ENCODE measurements at regions not wholly inside any gene's neighbourhood (a gene's known extent, or its start where the extent isn't known, plus 50 kb on each side); places are given as distances from the start of the nearest gene placed in this dataset.
"Not testable (repeated sequence)": the region's sequence is repeated elsewhere in the genome, so short reads cannot be mapped to it uniquely, and the experiment has no call there.

DNA sequence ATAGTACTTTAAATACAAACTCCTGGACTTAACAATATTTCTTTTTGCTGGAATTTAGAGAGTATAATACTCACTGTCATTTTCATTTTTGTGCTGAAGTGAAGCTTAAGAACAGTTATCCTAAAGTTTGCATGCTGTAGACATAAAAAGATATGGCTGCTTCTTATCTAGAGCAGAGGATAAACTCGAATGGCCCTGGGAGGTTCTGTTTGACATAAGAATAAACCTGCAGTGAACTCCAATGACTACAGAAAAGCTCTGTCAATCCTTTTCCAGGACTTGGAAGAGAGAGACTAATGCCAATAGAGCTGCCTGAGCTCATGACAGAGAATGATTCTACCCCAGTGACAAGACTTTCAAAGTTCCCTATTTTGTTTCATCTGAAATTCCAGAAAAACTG lies 1017.8 kb upstream of the MIR17HG start:
- H3K9me3 ChIP-seq (ENCODE audit: control insufficient read depth, low read length, poor library complexity, severe bottlenecking) = no peaks in the 10 kb centered on the region
- DNase-seq (no peak), ATAC-seq (no peak)
- H3K4me3 Mint-ChIP-seq = no peak overlapping the region
- no peaks in the 10 kb centered on the region for H3K27me3 Mint-ChIP-seq
- H3K36me3 Mint-ChIP-seq (ENCODE audit: low read depth) = no peaks in the 10 kb centered on the region
- no peak overlapping the region for H3K27ac Mint-ChIP-seq
- H3K4me1 Mint-ChIP-seq = no peaks in the 10 kb centered on the region

DNA sequence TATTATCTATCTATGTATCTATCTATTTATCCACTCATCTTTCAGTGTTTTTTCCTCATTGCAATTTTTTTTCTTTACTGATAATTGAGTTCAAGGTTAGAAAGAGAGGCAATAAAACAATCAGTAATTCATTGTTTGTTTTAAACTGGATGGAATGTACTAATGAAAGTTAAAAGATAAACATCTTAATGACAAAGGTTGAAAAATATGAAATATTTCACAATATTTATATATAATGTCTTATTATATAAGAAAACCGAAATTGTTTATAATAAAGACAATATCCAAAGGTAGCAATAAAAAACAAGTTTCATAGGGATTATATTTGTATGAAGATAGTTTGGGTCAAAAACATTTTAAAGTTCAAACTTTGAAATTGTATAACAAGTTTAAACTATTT lies 1015.5 kb upstream of the MIR17HG start:
- DNase-seq (no peak), ATAC-seq (no peak)
- peaks cover 3% of the 10 kb centered on the region for H3K9me3 ChIP-seq (ENCODE audit: control insufficient read depth, low read length, poor library complexity, severe bottlenecking)
- Mint-ChIP-seq H3K36me3 (ENCODE audit: low read depth) (no peaks in the 10 kb centered on the region), H3K4me1 (no peaks in the 10 kb centered on the region), H3K27ac (no peak overlapping the region), H3K4me3 (no peak overlapping the region), H3K27me3 (no peaks in the 10 kb centered on the region)

DNA sequence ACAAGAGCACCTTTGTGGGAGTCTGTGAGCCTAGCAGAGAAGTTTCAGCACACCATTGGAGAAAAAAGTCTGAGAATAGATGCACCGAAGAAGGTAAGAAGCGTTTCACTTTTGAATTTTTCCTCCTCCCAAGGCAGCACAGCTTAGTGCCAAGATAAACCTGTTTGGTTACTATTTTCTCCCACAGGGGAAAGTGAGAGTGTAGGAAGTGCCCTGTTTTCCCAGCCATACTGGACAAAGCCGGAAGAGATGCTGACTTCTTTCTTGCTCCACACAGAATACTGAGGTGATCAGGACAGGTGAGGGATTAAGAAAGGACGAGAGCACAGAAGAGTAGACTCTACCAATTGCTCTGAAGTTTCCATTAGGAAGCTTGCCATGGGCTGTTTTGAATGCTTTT lies 1011.0 kb upstream of the MIR17HG start:
- Mint-ChIP-seq H3K27me3 (no peaks in the 10 kb centered on the region), H3K4me3 (no peak overlapping the region), H3K36me3 (ENCODE audit: low read depth) (no peaks in the 10 kb centered on the region), H3K27ac (no peak overlapping the region), H3K4me1 (no peaks in the 10 kb centered on the region)
- ATAC-seq (no peak), DNase-seq (no peak)
- H3K9me3 ChIP-seq (ENCODE audit: control insufficient read depth, low read length, poor library complexity, severe bottlenecking) = peaks cover 3% of the 10 kb centered on the region

DNA sequence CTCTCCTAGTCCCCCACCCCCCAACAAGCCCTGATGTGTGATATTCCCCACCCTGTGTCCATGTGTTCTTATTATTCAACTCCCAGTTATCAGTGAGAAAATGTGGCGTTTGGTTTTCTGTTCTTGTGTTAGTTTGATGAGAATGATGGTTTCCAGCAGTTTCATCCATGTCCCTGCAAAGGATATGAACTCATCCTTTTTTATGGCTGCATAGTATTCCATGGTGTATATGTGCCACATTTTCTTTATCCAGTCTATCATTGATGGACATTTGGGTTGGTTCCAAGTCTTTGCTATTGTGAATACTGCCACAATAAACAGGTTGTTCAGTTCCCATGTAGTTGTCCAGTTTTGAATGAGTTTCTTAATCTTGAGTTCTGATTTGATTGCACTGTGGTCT lies 1006.1 kb upstream of the MIR17HG start:
- not testable (repeated sequence) for H3K27ac Mint-ChIP-seq; DNase-seq; ATAC-seq; H3K4me1 Mint-ChIP-seq; H3K4me3 Mint-ChIP-seq; H3K9me3 ChIP-seq (ENCODE audit: control insufficient read depth, low read length, poor library complexity, severe bottlenecking); H3K36me3 Mint-ChIP-seq (ENCODE audit: low read depth); H3K27me3 Mint-ChIP-seq

DNA sequence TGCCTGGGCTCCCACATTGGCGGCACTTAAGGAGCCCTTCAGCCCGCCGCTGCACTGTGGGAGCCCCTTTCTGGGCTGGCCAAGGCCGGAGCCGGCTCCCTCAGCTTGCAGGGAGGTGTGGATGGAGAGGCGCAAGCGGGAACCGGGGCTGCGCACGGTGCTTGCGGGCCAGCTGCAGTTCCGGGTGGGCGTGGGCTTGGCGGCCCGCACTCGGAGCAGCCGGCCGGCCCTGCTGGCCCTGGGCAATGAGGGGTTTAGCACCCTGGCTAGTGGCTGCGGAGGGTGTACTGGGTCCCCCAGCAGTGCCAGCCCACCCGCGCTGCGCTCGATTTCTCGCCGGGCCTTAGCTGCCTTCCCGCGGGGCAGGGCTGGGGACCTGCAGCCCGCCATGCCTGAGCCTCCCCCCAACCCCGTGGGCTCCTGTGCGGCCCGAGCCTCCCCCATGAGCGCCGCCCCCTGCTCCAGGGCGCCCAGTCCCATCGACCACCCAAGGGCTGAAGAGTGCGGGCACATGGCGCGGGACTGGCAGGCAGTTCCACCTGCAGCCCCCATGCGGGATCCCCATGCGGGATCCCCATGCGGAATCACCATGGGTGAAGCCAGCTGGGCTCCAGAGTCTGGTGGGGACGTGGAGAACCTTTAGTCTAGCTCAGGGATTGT lies 998.9 kb upstream of the MIR17HG start:
- DNase-seq; H3K36me3 Mint-ChIP-seq (ENCODE audit: low read depth); H3K27me3 Mint-ChIP-seq; H3K27ac Mint-ChIP-seq; ATAC-seq; H3K4me1 Mint-ChIP-seq; H3K4me3 Mint-ChIP-seq; H3K9me3 ChIP-seq (ENCODE audit: control insufficient read depth, low read length, poor library complexity, severe bottlenecking): not testable (repeated sequence)

DNA sequence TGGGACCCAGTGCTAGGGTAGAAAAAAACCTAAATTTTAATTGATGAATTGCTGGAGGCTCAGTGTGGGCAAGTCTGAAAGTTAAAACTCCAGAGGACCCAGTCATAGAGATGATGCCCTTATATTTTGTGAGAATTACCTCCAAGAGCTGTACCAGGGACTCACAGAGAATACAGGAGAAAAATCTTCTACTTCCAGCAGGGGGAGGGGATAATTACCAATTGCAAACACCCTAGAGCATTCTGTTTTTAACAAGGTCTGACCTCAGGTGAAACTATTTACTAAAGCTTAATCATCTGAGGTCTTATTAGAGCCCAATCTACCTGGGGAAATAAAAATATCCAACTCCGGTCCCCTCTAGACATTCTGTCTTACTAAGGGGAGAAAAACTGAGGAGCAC lies 994.7 kb upstream of the MIR17HG start:
- Mint-ChIP-seq H3K36me3 (ENCODE audit: low read depth) (no peaks in the 10 kb centered on the region), H3K27ac (no peak overlapping the region), H3K4me1 (no peaks in the 10 kb centered on the region), H3K4me3 (no peak overlapping the region), H3K27me3 (no peaks in the 10 kb centered on the region)
- DNase-seq (no peak), ATAC-seq (no peak)
- H3K9me3 ChIP-seq (ENCODE audit: control insufficient read depth, low read length, poor library complexity, severe bottlenecking) = no peaks in the 10 kb centered on the region

DNA sequence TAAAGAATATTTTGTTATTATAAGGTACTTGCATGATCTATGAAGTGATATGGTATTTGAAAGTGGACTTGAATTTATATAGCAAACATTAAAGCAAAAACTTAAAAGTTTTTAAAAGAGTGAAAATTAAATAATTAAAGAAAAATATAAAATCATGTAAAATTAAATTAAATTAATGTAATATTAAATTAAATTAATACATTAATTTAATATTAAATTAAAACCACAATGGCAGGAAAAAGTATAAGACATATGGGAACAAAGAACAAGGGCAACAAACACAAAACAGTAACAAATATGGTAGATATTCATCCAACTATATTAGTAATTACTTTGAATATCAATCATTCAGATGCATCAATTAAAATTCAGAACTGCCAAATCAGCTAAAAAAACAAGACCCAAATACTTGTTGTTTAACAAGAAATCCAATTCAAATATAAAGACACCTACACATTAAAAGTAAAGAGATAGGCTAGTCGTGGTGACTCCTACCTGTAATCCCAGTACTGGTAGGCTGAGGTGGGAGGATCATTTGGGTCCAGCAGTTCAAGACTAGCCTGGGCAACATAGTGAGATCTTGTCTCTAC lies 992.2 kb upstream of the MIR17HG start:
- no peak for DNase-seq
- Mint-ChIP-seq H3K36me3 (ENCODE audit: low read depth) (no peaks in the 10 kb centered on the region), H3K27ac (no peak overlapping the region), H3K4me1 (no peaks in the 10 kb centered on the region), H3K27me3 (no peaks in the 10 kb centered on the region), H3K4me3 (no peak overlapping the region)
- H3K9me3 ChIP-seq (ENCODE audit: control insufficient read depth, low read length, poor library complexity, severe bottlenecking) = no peaks in the 10 kb centered on the region
- no peak for ATAC-seq

DNA sequence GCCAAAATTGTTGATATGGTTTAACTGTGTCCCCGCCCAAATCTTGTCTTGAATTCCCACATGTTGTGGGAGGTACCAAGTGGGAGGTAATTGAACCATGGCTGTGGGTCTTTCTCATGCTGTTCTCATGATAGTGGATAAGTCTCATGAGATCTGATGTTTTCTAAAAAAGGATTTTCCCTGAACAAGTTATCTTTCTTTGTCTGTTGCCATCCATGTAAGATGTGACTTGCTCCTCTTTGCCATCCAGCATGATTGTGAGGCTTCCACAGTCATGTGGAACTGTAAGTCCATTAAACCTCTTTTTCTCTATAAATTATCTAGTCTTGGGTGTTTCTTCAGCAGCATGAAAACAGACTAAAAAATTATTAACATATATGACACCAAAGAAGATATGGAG lies 986.7 kb upstream of the MIR17HG start:
- ATAC-seq = no peak
- Mint-ChIP-seq H3K4me3 (no peak overlapping the region), H3K27ac (no peak overlapping the region), H3K36me3 (ENCODE audit: low read depth) (no peaks in the 10 kb centered on the region), H3K27me3 (no peaks in the 10 kb centered on the region), H3K4me1 (no peaks in the 10 kb centered on the region)
- H3K9me3 ChIP-seq (ENCODE audit: control insufficient read depth, low read length, poor library complexity, severe bottlenecking) = no peaks in the 10 kb centered on the region
- no peak for DNase-seq

DNA sequence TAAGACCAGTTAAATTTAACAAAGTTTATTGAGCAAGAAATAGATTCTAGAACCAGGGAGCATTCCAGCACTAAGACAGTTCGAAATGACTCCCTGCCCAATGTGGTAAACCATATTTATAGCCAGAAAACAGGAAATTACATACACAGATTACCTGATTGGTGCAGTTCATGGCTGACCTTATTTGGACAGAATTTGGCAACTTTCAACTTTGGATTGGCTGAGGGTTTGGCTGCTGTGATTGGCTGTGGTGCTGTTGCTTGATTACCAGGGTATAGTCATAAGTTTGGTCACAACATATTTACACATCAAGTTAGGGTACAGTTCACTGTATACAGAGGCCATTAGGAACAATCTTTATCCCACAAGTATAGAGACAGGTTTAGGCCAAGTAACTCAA lies 984.8 kb upstream of the MIR17HG start:
- DNase-seq (no peak), ATAC-seq (no peak)
- no peaks in the 10 kb centered on the region for H3K9me3 ChIP-seq (ENCODE audit: control insufficient read depth, low read length, poor library complexity, severe bottlenecking)
- Mint-ChIP-seq H3K27me3 (no peaks in the 10 kb centered on the region), H3K36me3 (ENCODE audit: low read depth) (no peaks in the 10 kb centered on the region), H3K4me3 (no peak overlapping the region), H3K27ac (no peak overlapping the region), H3K4me1 (no peaks in the 10 kb centered on the region)

DNA sequence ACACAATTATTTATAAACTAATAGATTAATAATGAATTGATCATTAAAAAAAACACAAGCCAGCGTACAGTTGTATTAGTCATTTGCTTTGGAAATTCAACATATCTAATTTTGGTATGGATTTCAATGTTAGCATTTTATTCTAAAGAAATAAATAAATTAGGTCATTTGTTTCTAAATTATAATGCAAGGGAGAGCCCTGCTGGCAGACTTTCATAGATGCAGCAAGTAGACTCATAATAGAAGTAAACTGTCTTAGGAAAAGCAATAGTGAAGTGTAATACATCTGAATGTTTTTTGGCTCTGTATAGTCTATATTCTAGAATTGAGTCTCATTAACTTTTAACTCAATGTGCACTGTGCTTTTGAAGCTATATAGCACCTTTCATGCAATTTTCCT lies 982.4 kb upstream of the MIR17HG start:
- no peak overlapping the region for H3K27ac Mint-ChIP-seq
- ATAC-seq = no peak
- no peak overlapping the region for H3K4me3 Mint-ChIP-seq
- no peaks in the 10 kb centered on the region for H3K36me3 Mint-ChIP-seq (ENCODE audit: low read depth)
- no peaks in the 10 kb centered on the region for H3K4me1 Mint-ChIP-seq
- no peaks in the 10 kb centered on the region for H3K27me3 Mint-ChIP-seq
- DNase-seq = no peak
- H3K9me3 ChIP-seq (ENCODE audit: control insufficient read depth, low read length, poor library complexity, severe bottlenecking) = no peaks in the 10 kb centered on the region

DNA sequence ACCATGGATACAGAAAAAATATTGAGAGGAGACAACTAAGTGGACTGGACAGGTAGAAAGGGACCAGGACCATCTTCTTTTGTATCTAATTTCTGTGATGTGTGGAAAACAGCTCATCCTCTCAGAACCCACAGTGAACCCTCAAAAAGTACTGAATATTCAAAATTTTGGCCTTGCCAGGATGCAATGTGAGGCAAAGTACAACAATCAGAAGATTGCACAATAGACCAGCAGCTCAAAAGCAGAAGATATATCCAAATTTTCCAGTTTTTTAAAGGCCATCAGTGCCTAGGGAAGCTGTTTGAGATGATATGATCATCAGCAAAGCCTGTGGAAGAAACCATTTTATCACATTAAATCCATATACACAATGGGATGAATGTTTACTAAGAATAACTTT lies 973.3 kb upstream of the MIR17HG start:
- H3K9me3 ChIP-seq (ENCODE audit: control insufficient read depth, low read length, poor library complexity, severe bottlenecking) = no peaks in the 10 kb centered on the region
- Mint-ChIP-seq H3K27me3 (no peaks in the 10 kb centered on the region), H3K36me3 (ENCODE audit: low read depth) (no peaks in the 10 kb centered on the region), H3K4me3 (no peak overlapping the region), H3K4me1 (no peaks in the 10 kb centered on the region), H3K27ac (no peak overlapping the region)
- ATAC-seq = no peak
- no peak for DNase-seq

DNA sequence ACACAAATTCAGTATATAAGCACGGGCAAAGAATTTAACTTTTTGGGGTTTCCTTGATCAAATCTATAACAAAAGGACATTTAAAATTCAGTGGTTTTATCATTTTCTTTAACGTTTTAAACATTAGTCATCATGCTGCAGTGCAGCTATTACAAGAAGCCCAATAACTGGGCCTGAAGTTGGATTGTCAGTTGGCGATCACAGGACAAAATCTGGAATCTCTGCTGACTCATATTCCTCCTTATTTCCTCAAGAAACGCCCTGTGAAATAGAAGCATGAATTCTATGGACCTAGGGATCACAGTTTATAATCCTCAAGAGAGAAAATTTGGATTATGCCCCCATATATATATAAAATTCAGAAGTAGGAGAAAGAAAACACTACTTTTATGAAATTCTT lies 971.6 kb upstream of the MIR17HG start:
- no peak overlapping the region for H3K27ac Mint-ChIP-seq
- no peaks in the 10 kb centered on the region for H3K27me3 Mint-ChIP-seq
- H3K4me1 Mint-ChIP-seq = no peaks in the 10 kb centered on the region
- H3K9me3 ChIP-seq (ENCODE audit: control insufficient read depth, low read length, poor library complexity, severe bottlenecking) = no peaks in the 10 kb centered on the region
- DNase-seq = no peak
- no peak for ATAC-seq
- H3K4me3 Mint-ChIP-seq = no peak overlapping the region
- no peaks in the 10 kb centered on the region for H3K36me3 Mint-ChIP-seq (ENCODE audit: low read depth)

DNA sequence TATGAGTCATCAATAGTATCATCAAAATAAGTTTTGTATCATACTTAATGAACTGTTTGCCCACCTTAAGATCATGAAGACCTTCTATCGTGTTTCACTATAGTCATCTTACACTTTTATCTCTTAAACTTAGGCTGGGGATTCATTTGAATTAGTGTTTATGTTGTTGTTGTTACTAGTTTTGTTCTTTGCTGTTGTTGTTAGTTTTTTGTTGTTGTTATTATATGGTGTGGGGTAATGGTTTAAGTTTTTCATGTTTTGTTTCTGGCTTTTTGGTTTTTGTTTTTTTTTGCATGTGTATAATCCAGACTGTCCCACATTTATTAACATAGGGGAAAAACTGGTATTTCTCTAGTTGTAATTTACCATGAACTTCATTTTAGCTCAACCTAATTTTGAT lies 965.1 kb upstream of the MIR17HG start:
- no peaks in the 10 kb centered on the region for H3K36me3 Mint-ChIP-seq (ENCODE audit: low read depth)
- DNase-seq (no peak), ATAC-seq (no peak)
- H3K4me3 Mint-ChIP-seq = no peak overlapping the region
- H3K27ac Mint-ChIP-seq = no peak overlapping the region
- H3K4me1 Mint-ChIP-seq = no peaks in the 10 kb centered on the region
- no peaks in the 10 kb centered on the region for H3K27me3 Mint-ChIP-seq
- no peaks in the 10 kb centered on the region for H3K9me3 ChIP-seq (ENCODE audit: control insufficient read depth, low read length, poor library complexity, severe bottlenecking)

DNA sequence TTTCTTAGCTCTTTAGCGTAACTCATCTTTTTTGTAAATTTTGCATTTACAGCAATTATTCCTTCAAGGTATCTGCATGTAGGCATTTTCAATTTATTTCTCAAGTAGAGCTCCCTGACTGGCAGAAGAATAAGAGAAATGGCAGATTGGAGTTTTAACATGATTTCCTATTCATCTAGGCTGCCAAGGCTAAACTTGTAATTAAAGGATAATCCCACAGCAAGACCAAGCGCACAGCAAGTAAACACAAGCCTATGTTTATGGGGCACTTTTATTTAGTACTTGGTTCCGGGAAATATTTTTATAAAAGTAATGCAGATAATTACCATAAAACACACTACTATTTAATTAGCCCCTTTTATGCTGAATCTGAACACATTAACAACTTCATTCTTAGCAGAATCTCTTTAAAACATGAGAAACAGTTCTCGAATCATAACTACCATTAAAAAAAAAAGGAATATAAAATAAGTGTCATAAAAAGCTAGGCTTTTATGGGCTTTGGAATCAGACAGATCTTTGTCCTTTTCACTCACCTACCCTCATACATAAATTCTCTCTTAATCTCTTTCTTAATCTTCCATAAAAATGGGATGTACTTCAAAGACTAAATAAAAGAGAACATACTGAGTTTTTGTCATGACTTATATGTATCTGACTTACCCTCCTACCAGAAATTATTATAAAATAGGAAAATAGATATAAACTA lies 961.6 kb upstream of the MIR17HG start:
- Mint-ChIP-seq H3K4me1 (no peaks in the 10 kb centered on the region), H3K27ac (no peak overlapping the region), H3K27me3 (no peaks in the 10 kb centered on the region), H3K4me3 (no peak overlapping the region), H3K36me3 (ENCODE audit: low read depth) (no peaks in the 10 kb centered on the region)
- ATAC-seq = no peak
- H3K9me3 ChIP-seq (ENCODE audit: control insufficient read depth, low read length, poor library complexity, severe bottlenecking) = no peaks in the 10 kb centered on the region
- no peak for DNase-seq

All from T-helper 17 cell (primary cell).